Colonic mucosa (tissue), 4 donors: ENCODE measurements at regions not wholly inside any gene's neighbourhood (a gene's known extent, or its start where the extent isn't known, plus 50 kb on each side); places are given as distances from the start of the nearest gene placed in this dataset.
"Not testable (repeated sequence)": the region's sequence is repeated elsewhere in the genome, so short reads cannot be mapped to it uniquely, and the experiment has no call there.

Source experiments
- DNase-seq: peaks from one replicate; pipeline ENCODE4 v3.0.0-alpha.2; 2020
- H3K27ac ChIP-seq: fragments of 200-600 bp; one replicate; pipeline ENCODE4 v1.8.0; 2021
- H3K27me3 ChIP-seq: fragments of 200-600 bp; one replicate; pipeline ENCODE4 v1.8.0; 2021
- H3K36me3 ChIP-seq: fragments of 200-600 bp; one replicate; pipeline ENCODE4 v1.8.0; 2021
- H3K4me1 ChIP-seq: fragments of 200-600 bp; one replicate; pipeline ENCODE4 v1.8.0; 2021; ENCODE audit warnings: mild to moderate bottlenecking
- H3K4me3 ChIP-seq: fragments of 200-600 bp; one replicate; pipeline ENCODE4 v1.8.0; 2021
- H3K9ac ChIP-seq, 2 donors: one replicate each; pipeline ENCODE4 v1.7.0; 2013; ENCODE audit warnings: control low read depth in 2 of 2, low read depth in 2 of 2, low read length in 2 of 2
- H3K9me3 ChIP-seq: fragments of 200-600 bp; one replicate; pipeline ENCODE4 v1.8.0; 2021
- intact Hi-C: fragments of 100-400 bp; cut with DNase I; formaldehyde crosslinking; loops from one replicate; pipeline ENCODE4 v1.14.1; 2022
- TF ChIP-seq, protein P1 (sequence below): fragments of 200-600 bp; IDR thresholded peaks from one replicate; pipeline ENCODE4 v1.8.0; 2022; ENCODE audit warnings: antibody characterized with exemption, mild to moderate bottlenecking
- donor health status: healthy.
- donor health status: DM: no; HTN: no; CAD: no.
- donor health status: DM: no; HTN: no; CAD: no.

DNA sequence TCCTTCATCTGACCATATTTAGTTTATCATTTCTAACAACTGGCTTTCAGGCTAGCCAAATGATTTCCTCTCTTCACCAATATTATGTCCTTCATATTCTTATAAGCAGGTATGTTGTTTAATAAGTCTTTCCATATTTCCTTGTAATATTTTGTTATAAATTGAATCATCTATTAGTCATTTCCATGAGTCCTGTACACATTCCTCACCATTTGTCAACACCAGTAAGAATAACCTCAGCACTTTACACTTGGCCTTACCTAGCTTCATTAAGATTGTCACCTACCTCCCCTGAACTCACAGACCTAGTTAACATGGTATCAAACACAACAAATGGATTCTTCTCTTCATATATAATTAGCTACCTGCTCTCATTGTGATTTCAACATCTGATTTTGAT is 282.3 kb downstream of the SEMA3D start:
- Histone ChIP-seq H3K27ac (no peak overlapping the region), H3K9ac (no peak overlapping the region), H3K4me1 (no peaks in the 10 kb centered on the region), H3K4me3 (no peak overlapping the region), H3K9me3 (no peaks in the 10 kb centered on the region), H3K27me3 (no peaks in the 10 kb centered on the region), H3K36me3 (no peaks in the 10 kb centered on the region)
- DNase-seq = no peak
- TF ChIP-seq, protein P1, sequence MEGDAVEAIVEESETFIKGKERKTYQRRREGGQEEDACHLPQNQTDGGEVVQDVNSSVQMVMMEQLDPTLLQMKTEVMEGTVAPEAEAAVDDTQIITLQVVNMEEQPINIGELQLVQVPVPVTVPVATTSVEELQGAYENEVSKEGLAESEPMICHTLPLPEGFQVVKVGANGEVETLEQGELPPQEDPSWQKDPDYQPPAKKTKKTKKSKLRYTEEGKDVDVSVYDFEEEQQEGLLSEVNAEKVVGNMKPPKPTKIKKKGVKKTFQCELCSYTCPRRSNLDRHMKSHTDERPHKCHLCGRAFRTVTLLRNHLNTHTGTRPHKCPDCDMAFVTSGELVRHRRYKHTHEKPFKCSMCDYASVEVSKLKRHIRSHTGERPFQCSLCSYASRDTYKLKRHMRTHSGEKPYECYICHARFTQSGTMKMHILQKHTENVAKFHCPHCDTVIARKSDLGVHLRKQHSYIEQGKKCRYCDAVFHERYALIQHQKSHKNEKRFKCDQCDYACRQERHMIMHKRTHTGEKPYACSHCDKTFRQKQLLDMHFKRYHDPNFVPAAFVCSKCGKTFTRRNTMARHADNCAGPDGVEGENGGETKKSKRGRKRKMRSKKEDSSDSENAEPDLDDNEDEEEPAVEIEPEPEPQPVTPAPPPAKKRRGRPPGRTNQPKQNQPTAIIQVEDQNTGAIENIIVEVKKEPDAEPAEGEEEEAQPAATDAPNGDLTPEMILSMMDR = no peak
- intact Hi-C loops = no loop called here

DNA sequence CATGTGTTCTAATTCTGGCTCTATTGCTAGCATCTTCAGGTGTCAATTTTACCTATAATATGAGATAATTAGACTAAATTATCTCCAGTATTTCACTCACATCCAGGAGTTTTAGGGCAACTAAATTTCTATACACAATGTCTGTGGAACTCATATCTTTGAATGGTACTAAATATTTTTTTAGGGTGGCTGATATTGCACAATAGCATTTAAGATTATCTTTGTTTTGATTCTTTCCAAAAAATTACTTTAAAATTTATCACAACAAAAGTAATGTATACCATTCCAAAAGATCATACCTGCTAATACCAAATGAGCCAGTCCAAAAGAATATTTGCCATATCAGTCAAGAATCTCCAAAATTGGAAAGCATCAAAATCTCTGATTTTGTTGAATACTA is 285.5 kb downstream of the SEMA3D start:
- Histone ChIP-seq H3K4me3 (no peak overlapping the region), H3K36me3 (no peaks in the 10 kb centered on the region), H3K27ac (no peak overlapping the region), H3K9me3 (no peaks in the 10 kb centered on the region), H3K9ac (no peak overlapping the region), H3K27me3 (no peaks in the 10 kb centered on the region), H3K4me1 (no peaks in the 10 kb centered on the region)
- TF ChIP-seq, protein P1 = no peak
- intact Hi-C loops = no loop called here
- DNase-seq = no peak

- H3K27me3 ChIP-seq = no peaks in the 10 kb centered on the region
- no peaks in the 10 kb centered on the region for H3K4me1 ChIP-seq
- H3K36me3 ChIP-seq = no peaks in the 10 kb centered on the region
- no peak for DNase-seq
- no peak overlapping the region for H3K27ac ChIP-seq
- H3K9me3 ChIP-seq = no peaks in the 10 kb centered on the region
- no peak overlapping the region for H3K4me3 ChIP-seq
- intact Hi-C loops = no loop called here
- no peak overlapping the region for H3K9ac ChIP-seq
- TF ChIP-seq, protein P1 = no peak
These were observed 286.6 kb downstream of the SEMA3D start for GRCh38 chr7:84900215-84900614.

- Histone ChIP-seq H3K27ac (no peak overlapping the region), H3K4me1 (no peaks in the 10 kb centered on the region), H3K27me3 (no peaks in the 10 kb centered on the region), H3K4me3 (no peak overlapping the region), H3K9me3 (no peaks in the 10 kb centered on the region), H3K9ac (no peak overlapping the region), H3K36me3 (no peaks in the 10 kb centered on the region)
- no peak for DNase-seq
- TF ChIP-seq, protein P1 = no peak
- intact Hi-C loops = no loop called here
These were observed 291.3 kb downstream of the SEMA3D start for GRCh38 chr7:84895563-84895962.

DNA sequence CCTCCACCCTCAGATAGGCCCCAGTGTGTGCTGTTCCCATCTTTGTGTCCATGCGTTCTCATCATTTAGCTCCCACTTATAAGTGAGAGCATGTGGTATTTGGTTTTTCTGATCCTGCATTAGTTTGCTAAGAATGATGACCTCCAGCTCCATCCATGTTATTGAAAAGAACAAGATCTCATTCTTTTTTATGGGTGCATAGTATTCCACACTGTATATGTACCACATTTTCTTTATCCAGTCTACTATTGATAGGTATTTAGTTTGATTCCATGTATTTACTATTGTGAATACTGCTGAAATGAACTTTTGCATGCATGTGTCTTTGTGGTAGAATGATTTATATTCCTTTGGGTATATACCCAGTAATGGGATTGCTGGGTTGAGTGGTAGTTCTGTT is 303.3 kb downstream of the SEMA3D start:
- H3K9ac ChIP-seq, H3K4me1 ChIP-seq, H3K36me3 ChIP-seq, intact Hi-C loops, H3K4me3 ChIP-seq, H3K9me3 ChIP-seq, DNase-seq, H3K27ac ChIP-seq, H3K27me3 ChIP-seq: not testable (repeated sequence)

- H3K27ac ChIP-seq, H3K9ac ChIP-seq, intact Hi-C loops, H3K9me3 ChIP-seq, H3K4me3 ChIP-seq, H3K4me1 ChIP-seq, DNase-seq, H3K36me3 ChIP-seq, H3K27me3 ChIP-seq: not testable (repeated sequence)
These were observed 306.4 kb downstream of the SEMA3D start for GRCh38 chr7:84880326-84880997.
